GM23338 (cell line): ENCODE measurements at regions not wholly inside any gene's neighbourhood (a gene's known extent, or its start where the extent isn't known, plus 50 kb on each side); places are given as distances from the start of the nearest gene placed in this dataset.

Experiments used
- ATAC-seq: fragments of 200-7000 bp; cut with Tn5 transposase; 3 replicates; pipeline ENCODE4 v1.9.1; 2020
- DNase-seq: peaks from one replicate; pipeline ENCODE4 v3.0.0-alpha.2; 2015; ENCODE audit warnings: low spot score
- H2AFZ ChIP-seq: fragments of 200-600 bp; sonication (generic); 2 replicates; pipeline ENCODE4 v1.8.0; 2016; ENCODE audit warnings: antibody characterized with exemption, mild to moderate bottlenecking, moderate library complexity
- H3F3A ChIP-seq: fragments of 200-600 bp; sonication (generic); replicated peaks from 2 replicates; pipeline ENCODE4 v1.8.0; 2017; ENCODE audit warnings: antibody characterized with exemption, mixed run types, low read depth
- H3K27ac ChIP-seq: fragments of 200-600 bp; sonication (generic); 2 replicates; pipeline ENCODE4 v1.6.1; 2016; ENCODE audit warnings: low read depth
- H3K27me3 ChIP-seq: fragments of 200-600 bp; sonication (generic); 2 replicates; pipeline ENCODE4 v1.8.0; 2016; ENCODE audit warnings: mild to moderate bottlenecking, mixed run types, moderate library complexity; ENCODE audit not compliant: insufficient read depth
- H3K36me3 ChIP-seq: fragments of 200-600 bp; sonication (generic); 2 replicates; pipeline ENCODE4 v1.8.0; 2016; ENCODE audit warnings: mild to moderate bottlenecking; ENCODE audit not compliant: insufficient read depth
- H3K4me1 ChIP-seq: fragments of 200-600 bp; sonication (generic); 2 replicates; pipeline ENCODE4 v1.8.0; 2016; ENCODE audit warnings: mild to moderate bottlenecking, moderate library complexity; ENCODE audit not compliant: insufficient read depth
- H3K4me2 ChIP-seq: fragments of 200-600 bp; sonication (generic); 2 replicates; pipeline ENCODE4 v1.7.1; 2017; ENCODE audit warnings: mixed run types
- H3K4me3 ChIP-seq: fragments of 200-600 bp; sonication (generic); 2 replicates; pipeline ENCODE4 v1.6.1; 2016; ENCODE audit warnings: mixed run types
- H3K79me2 ChIP-seq: fragments of 200-600 bp; sonication (generic); replicated peaks from 2 replicates; pipeline ENCODE4 v1.8.0; 2017; ENCODE audit warnings: mild to moderate bottlenecking; ENCODE audit not compliant: insufficient read depth
- H3K9me2 ChIP-seq: fragments of 200-600 bp; sonication (generic); 2 replicates; pipeline ENCODE4 v1.8.0; 2017; ENCODE audit not compliant: insufficient read depth
- H4K20me1 ChIP-seq: fragments of 200-600 bp; sonication (generic); replicated peaks from 2 replicates; pipeline ENCODE4 v1.8.0; 2017; ENCODE audit warnings: mild to moderate bottlenecking; ENCODE audit not compliant: insufficient read depth
- H3K27ac Mint-ChIP-seq: 2 replicates; pipeline ENCODE4 v1.8.0; 2020; ENCODE audit warnings: inconsistent platforms, mild to moderate bottlenecking, moderate library complexity, mixed read lengths
- H3K27me3 Mint-ChIP-seq: 3 replicates; pipeline ENCODE4 v1.8.0; 2022; ENCODE audit warnings: low read depth, mild to moderate bottlenecking, moderate library complexity, mixed read lengths, inconsistent platforms; ENCODE audit not compliant: insufficient read depth, poor library complexity
- H3K36me3 Mint-ChIP-seq: 3 replicates; pipeline ENCODE4 v1.8.0; 2021; ENCODE audit warnings: low read depth, mild to moderate bottlenecking, inconsistent platforms, moderate library complexity, mixed read lengths
- H3K4me1 Mint-ChIP-seq: 3 replicates; pipeline ENCODE4 v1.8.0; 2020; ENCODE audit warnings: mild to moderate bottlenecking, inconsistent platforms, mixed read lengths
- H3K4me3 Mint-ChIP-seq: 3 replicates; pipeline ENCODE4 v1.8.0; 2021; ENCODE audit warnings: moderate library complexity, mild to moderate bottlenecking, inconsistent platforms, mixed read lengths
- H3K9me3 Mint-ChIP-seq: 3 replicates; pipeline ENCODE4 v1.8.0; 2020; ENCODE audit warnings: moderate library complexity, mild to moderate bottlenecking, inconsistent platforms, mixed read lengths
- CREB1 ChIP-seq: fragments of 250-450 bp; sonication (Bioruptor Pico); IDR thresholded peaks from 2 replicates; pipeline ENCODE4 v1.5.0; 2020; ENCODE audit warnings: low read depth, mild to moderate bottlenecking, moderate library complexity
- CTCF ChIP-seq, 2 experiments: fragments of 200-600 bp in 1 of 2; sonication (generic) in 1 of 2; conservative IDR thresholded peaks; 2 replicates each; pipeline versions ENCODE4 v1.5.1 to v1.6.1; 2016 to 2017; ENCODE audit warnings: antibody characterized with exemption in 2 of 2, low read depth in 2 of 2, mild to moderate bottlenecking in 2 of 2, moderate library complexity in 1 of 2
- EZH2 ChIP-seq: fragments of 200-600 bp; sonication (generic); IDR thresholded peaks from one replicate; pipeline ENCODE4 v1.8.0; 2017; ENCODE audit warnings: antibody characterized with exemption, mild to moderate bottlenecking, low read depth; ENCODE audit not compliant: unreplicated experiment
- EZH2phosphoT487 ChIP-seq: fragments of 200-600 bp; sonication (generic); IDR thresholded peaks from one replicate; pipeline ENCODE4 v1.8.1; 2018; ENCODE audit warnings: antibody characterized with exemption; ENCODE audit not compliant: unreplicated experiment
- JUNB ChIP-seq: IDR thresholded peaks from one replicate; pipeline ENCODE4 v1.6.1; 2016; ENCODE audit warnings: antibody characterized with exemption; ENCODE audit not compliant: unreplicated experiment
- NANOG ChIP-seq: IDR thresholded peaks from 2 replicates; pipeline ENCODE4 v1.6.1; 2016; ENCODE audit warnings: antibody characterized with exemption, borderline replicate concordance
- POLR2AphosphoS5 ChIP-seq: IDR thresholded peaks from 2 replicates; pipeline ENCODE4 v1.6.1; 2016; ENCODE audit warnings: antibody characterized with exemption, low read depth
- REST ChIP-seq: IDR thresholded peaks from one replicate; pipeline ENCODE4 v1.6.1; 2018; ENCODE audit warnings: antibody characterized with exemption; ENCODE audit not compliant: unreplicated experiment
- STAT1 ChIP-seq: IDR thresholded peaks from one replicate; pipeline ENCODE4 v1.6.1; 2016; ENCODE audit warnings: antibody characterized with exemption; ENCODE audit not compliant: unreplicated experiment
- ZNF114 ChIP-seq: fragments of 250-450 bp; sonication (Bioruptor Pico); IDR thresholded peaks from 2 replicates; pipeline ENCODE4 v1.5.0; 2020; ENCODE audit warnings: mild to moderate bottlenecking, moderate library complexity
- ZNF331 ChIP-seq: fragments of 250-450 bp; sonication (Bioruptor Pico); IDR thresholded peaks from 2 replicates; pipeline ENCODE4 v1.5.0; 2020; ENCODE audit warnings: low read depth, mild to moderate bottlenecking, moderate library complexity

GRCh38 chr1:185420588-185421081, 103.6 kb upstream of the IVNS1ABP start:
- TF ChIP-seq NANOG (no peak), CREB1 (CRISPR knock-in tag) (no peak), STAT1 (no peak), POLR2AphosphoS5 (no peak), JUNB (no peak), REST (no peak)
- no peak overlapping the region for H2AFZ ChIP-seq
- DNase-seq (no peak), ATAC-seq (no peak)
- H3F3A ChIP-seq, result no peaks in the 10 kb centered on the region
- Mint-ChIP-seq H3K4me1 (no peaks in the 10 kb centered on the region), H3K4me3 (no peak overlapping the region), H3K36me3 (no peaks in the 10 kb centered on the region), H3K9me3 (no peaks in the 10 kb centered on the region; the same call in 2 of the 3 replicates), H3K27me3 (no peaks in the 10 kb centered on the region), H3K27ac (no peak overlapping the region)
- no peaks in the 10 kb centered on the region for H3K79me2 ChIP-seq
- no peak overlapping the region for H3K27ac ChIP-seq
- no peaks in the 10 kb centered on the region for H3K36me3 ChIP-seq
- no peak overlapping the region for H3K4me2 ChIP-seq
- H3K9me2 ChIP-seq, result 0 out of 2 replicates have a peak, but pooled peaks cover 7% of the 10 kb centered on the region
- H3K27me3 ChIP-seq, result no peaks in the 10 kb centered on the region
- no peaks in the 10 kb centered on the region for H3K4me1 ChIP-seq
- no peak overlapping the region for H3K4me3 ChIP-seq
- H4K20me1 ChIP-seq, result no peaks in the 10 kb centered on the region

- Histone ChIP-seq H3K27me3 (no peaks in the 10 kb centered on the region), H3K27ac (no peak overlapping the region), H2AFZ (no peak overlapping the region), H3K4me2 (no peak overlapping the region), H4K20me1 (no peaks in the 10 kb centered on the region), H3K79me2 (no peaks in the 10 kb centered on the region), H3F3A (no peaks in the 10 kb centered on the region), H3K9me2 (0 out of 2 replicates have a peak, but pooled peaks cover 7% of the 10 kb centered on the region), H3K36me3 (no peaks in the 10 kb centered on the region), H3K4me1 (no peaks in the 10 kb centered on the region), H3K4me3 (no peak overlapping the region)
- Mint-ChIP-seq H3K36me3 (no peaks in the 10 kb centered on the region), H3K4me3 (no peak overlapping the region), H3K27ac (no peak overlapping the region), H3K9me3 (no peaks in the 10 kb centered on the region; the same call in 2 of the 3 replicates), H3K27me3 (no peaks in the 10 kb centered on the region), H3K4me1 (no peaks in the 10 kb centered on the region)
- DNase-seq (no peak), ATAC-seq (no peak)
- no peak for TF ChIP-seq EZH2phosphoT487
- no peak for TF ChIP-seq POLR2AphosphoS5
- no peak for TF ChIP-seq ZNF114 (CRISPR knock-in tag)
- TF ChIP-seq STAT1, result no peak
- TF ChIP-seq CTCF (conservative IDR thresholded peaks at IDR 0.05; ENCODE audit: low read depth in 2 of 2), result no peak
- no peak for TF ChIP-seq NANOG
- TF ChIP-seq ZNF331 (CRISPR knock-in tag), result no peak
- no peak for TF ChIP-seq EZH2
- no peak for TF ChIP-seq CREB1 (CRISPR knock-in tag)
- no peak for TF ChIP-seq REST
Measured at GRCh38 chr1:185419718-185420117, 102.7 kb upstream of the IVNS1ABP start.
